ENCODE measurements at regions not wholly inside any gene's neighbourhood (a gene's known extent, or its start where the extent isn't known, plus 50 kb on each side); places are given as distances from the start of the nearest gene placed in this dataset.

- TF ChIP-seq CTCF (conservative IDR thresholded peaks at IDR 0.05; ENCODE audit: low read depth, low read length) (no peak), EZH2 (IDR thresholded peaks at IDR 0.05; ENCODE audit: borderline replicate concordance, low read depth, low read length, poor library complexity, severe bottlenecking) (no peak)
These were observed 118.8 kb upstream of the RBBP8 start for GRCh38 chr18:22814329-22814703.
